ENCODE measurements at regions not wholly inside any gene's neighbourhood (a gene's known extent, or its start where the extent isn't known, plus 50 kb on each side); places are given as distances from the start of the nearest gene placed in this dataset.

GRCh38 chr18:56413862-56414261 is 224.5 kb downstream of the TXNL1 start:
- no peak for TF ChIP-seq CTCF (IDR thresholded peaks at IDR 0.05)
- TF ChIP-seq POLR2A (IDR thresholded peaks at IDR 0.05): no peak
- Histone ChIP-seq H3K4me3 (no peak overlapping the region), H3K36me3 (no peaks in the 10 kb centered on the region), H3K27me3 (no peaks in the 10 kb centered on the region), H3K27ac (no peak overlapping the region), H3K9me3 (no peaks in the 10 kb centered on the region), H3K4me1 (no peaks in the 10 kb centered on the region)
- intact Hi-C loops (cut with DNase I): no loop called here
- DNase-seq: no peak
- WGBS, 2 donors: 20 to 33% methylated on average over 1 of the region's 3 CpGs

GRCh38 chr18:56412951-56413350 is 225.4 kb downstream of the TXNL1 start:
- Histone ChIP-seq H3K4me1 (no peaks in the 10 kb centered on the region), H3K27ac (no peak overlapping the region), H3K27me3 (no peaks in the 10 kb centered on the region), H3K36me3 (no peaks in the 10 kb centered on the region), H3K4me3 (no peak overlapping the region), H3K9me3 (no peaks in the 10 kb centered on the region)
- no peak for DNase-seq
- 80 to 91% methylated on average over 1 of the region's 1 CpG for WGBS, 2 donors
- intact Hi-C loops (cut with DNase I): no loop called here
- TF ChIP-seq POLR2A (IDR thresholded peaks at IDR 0.05) (no peak), CTCF (IDR thresholded peaks at IDR 0.05) (no peak)

GRCh38 chr18:56409736-56410135 is 228.7 kb downstream of the TXNL1 start:
- H3K27me3 ChIP-seq: no peaks in the 10 kb centered on the region
- H3K36me3 ChIP-seq: no peaks in the 10 kb centered on the region
- H3K4me1 ChIP-seq: peaks cover 0 to 20% (median 0%) of the 10 kb centered on the region in 3 donors
- TF ChIP-seq CTCF (IDR thresholded peaks at IDR 0.05): no peak
- TF ChIP-seq POLR2A (IDR thresholded peaks at IDR 0.05): no peak
- H3K4me3 ChIP-seq: no peak overlapping the region
- no peaks in the 10 kb centered on the region for H3K9me3 ChIP-seq
- DNase-seq: no peak
- H3K27ac ChIP-seq: no peak overlapping the region
- intact Hi-C loops (cut with DNase I): no loop called here

GRCh38 chr18:56407646-56408180 is 230.7 kb downstream of the TXNL1 start:
- DNase-seq: no peak
- Histone ChIP-seq H3K27me3 (no peaks in the 10 kb centered on the region), H3K4me1 (peaks cover 0 to 27% (median 0%) of the 10 kb centered on the region in 3 donors), H3K4me3 (no peak overlapping the region), H3K36me3 (no peaks in the 10 kb centered on the region), H3K27ac (no peak overlapping the region), H3K9me3 (no peaks in the 10 kb centered on the region)
- 47 to 65% methylated on average over 4 of the region's 4 CpGs for WGBS, 2 donors
- TF ChIP-seq CTCF (IDR thresholded peaks at IDR 0.05) (no peak), POLR2A (IDR thresholded peaks at IDR 0.05) (no peak)
- intact Hi-C loops (cut with DNase I): no loop called here

- WGBS, 2 donors: 39 to 62% methylated on average over 1 of the region's 1 CpG
- Histone ChIP-seq H3K27me3 (no peaks in the 10 kb centered on the region), H3K36me3 (no peaks in the 10 kb centered on the region), H3K9me3 (no peaks in the 10 kb centered on the region), H3K4me3 (no peak overlapping the region), H3K27ac (peak overlapping the region in 2 of 4 donors; percentile 5 to 41), H3K4me1 (peaks cover 0 to 30% (median 0%) of the 10 kb centered on the region in 3 donors)
- DNase-seq: no peak
- intact Hi-C loops (cut with DNase I): no loop called here
- TF ChIP-seq CTCF (IDR thresholded peaks at IDR 0.05) (no peak), POLR2A (IDR thresholded peaks at IDR 0.05) (no peak)
Measured at GRCh38 chr18:56402872-56403516, 235.4 kb downstream of the TXNL1 start.
